SK-N-SH (cell line): ENCODE measurements at regions not wholly inside any gene's neighbourhood (a gene's known extent, or its start where the extent isn't known, plus 50 kb on each side); places are given as distances from the start of the nearest gene placed in this dataset.

Source experiments
- CTCF ChIA-PET: fragments of 300-600, 350-600 bp; formaldehyde crosslinking; extraction: SDS; loops from one replicate; lab custom pipeline; 2021; lab: Yijun Ruan, JAX
- POLR2A ChIA-PET: fragments of 350-600 bp; sonication (Branson Sonifier 250); formaldehyde crosslinking; extraction: SDS; loops from one replicate; lab custom pipeline; 2020; ENCODE audit warnings: antibody characterized with exemption, inconsistent platforms; lab: Yijun Ruan, JAX
- DNase-seq: peaks from one replicate; pipeline ENCODE4 v3.0.0; 2012
- H2AFZ ChIP-seq: fragments of 200-600 bp; sonication (generic); 2 replicates; pipeline ENCODE4 v1.8.1; 2016; ENCODE audit warnings: antibody characterized with exemption, mild to moderate bottlenecking, low read depth
- H3F3A ChIP-seq: fragments of 200-600 bp; sonication (generic); replicated peaks from 2 replicates; pipeline ENCODE3; 2016; ENCODE audit warnings: antibody characterized with exemption, mild to moderate bottlenecking; ENCODE audit not compliant: insufficient read depth
- H3K27ac ChIP-seq, 2 experiments: fragments of 200-500 bp in 1 of 2; fragments of 200-600 bp in 1 of 2; sonication (Bioruptor generic) in 1 of 2; sonication (generic), shearing (Covaris generic) in 1 of 2; 2 replicates each; pipeline versions ENCODE4 v1.5.1 to v1.6.1; 2014 to 2016; ENCODE audit warnings: low read depth in 2 of 2, inconsistent platforms in 1 of 2, low read length in 1 of 2, mild to moderate bottlenecking in 1 of 2, mixed read lengths in 1 of 2
- H3K27me3 ChIP-seq: fragments of 200-600 bp; sonication (generic), shearing (Covaris generic); 2 replicates; pipeline ENCODE4 v1.6.1; 2016; ENCODE audit warnings: mixed run types; ENCODE audit not compliant: insufficient read depth
- H3K36me3 ChIP-seq, 2 experiments: fragments of 200-500 bp in 1 of 2; fragments of 200-600 bp in 1 of 2; sonication (Bioruptor generic) in 1 of 2; sonication (generic) in 1 of 2; replicated peaks in 1 of 2; 2 replicates each; pipeline versions ENCODE3 to v1.5.1; 2014 to 2016; ENCODE audit warnings: low read length in 1 of 2, mild to moderate bottlenecking in 1 of 2; ENCODE audit not compliant: insufficient read depth in 2 of 2, control insufficient read depth in 1 of 2
- H3K4me1 ChIP-seq, 2 experiments: fragments of 200-500 bp in 1 of 2; fragments of 200-600 bp in 1 of 2; sonication (Bioruptor generic) in 1 of 2; sonication (generic), shearing (Covaris generic) in 1 of 2; 2 replicates each; pipeline versions ENCODE4 v1.5.1 to v1.6.1; 2014 to 2016; ENCODE audit warnings: low read depth in 1 of 2, low read length in 1 of 2, mixed run types in 1 of 2; ENCODE audit not compliant: insufficient read depth in 2 of 2, control insufficient read depth in 1 of 2
- H3K4me2 ChIP-seq: fragments of 200-600 bp; sonication (generic), shearing (Covaris generic); 2 replicates; pipeline ENCODE4 v1.6.1; 2017; ENCODE audit warnings: mixed run types
- H3K4me3 ChIP-seq, 2 experiments: fragments of 200-500 bp in 1 of 2; fragments of 200-600 bp in 1 of 2; sonication (Bioruptor generic) in 1 of 2; sonication (generic), shearing (Covaris generic) in 1 of 2; 2 replicates each; pipeline versions ENCODE4 v1.5.1 to v1.8.1; 2014 to 2016; ENCODE audit warnings: low read depth in 2 of 2, inconsistent platforms in 1 of 2, low read length in 1 of 2, mild to moderate bottlenecking in 1 of 2, mixed read lengths in 1 of 2, moderate library complexity in 1 of 2
- H3K79me2 ChIP-seq: fragments of 200-600 bp; sonication (generic); 2 replicates; pipeline ENCODE4 v1.8.1; 2017; ENCODE audit warnings: mild to moderate bottlenecking; ENCODE audit not compliant: insufficient read depth
- H3K9ac ChIP-seq: fragments of 200-600 bp; sonication (generic); 2 replicates; pipeline ENCODE4 v1.6.1; 2017; ENCODE audit warnings: mixed run types
- H3K9me2 ChIP-seq: fragments of 200-600 bp; sonication (generic); 2 replicates; pipeline ENCODE4 v1.6.1; 2017; ENCODE audit warnings: mixed run types
- H3K9me3 ChIP-seq: fragments of 200-600 bp; sonication (generic); 2 replicates; pipeline ENCODE4 v1.6.1; 2017; ENCODE audit warnings: mixed run types, mild to moderate bottlenecking, moderate library complexity
- H4K20me1 ChIP-seq: fragments of 200-600 bp; sonication (generic); 2 replicates; pipeline ENCODE4 v1.6.1; 2017; ENCODE audit warnings: mild to moderate bottlenecking, mixed run types; ENCODE audit not compliant: insufficient read depth
- CHD2 ChIP-seq: fragments of 150-350 bp; IDR thresholded peaks from 2 replicates; pipeline ENCODE4 v1.6.1; 2018; ENCODE audit warnings: low read length; ENCODE audit not compliant: partially characterized antibody
- EP300 ChIP-seq, 2 experiments: IDR thresholded peaks; 2 replicates each; pipeline versions ENCODE4 v1.4.0 to v1.6.1; 2012; ENCODE audit warnings: borderline replicate concordance in 1 of 2, low read depth in 1 of 2, low read length in 1 of 2
- EZH2phosphoT487 ChIP-seq: fragments of 200-600 bp; sonication (generic); IDR thresholded peaks from 2 replicates; pipeline ENCODE4 v1.6.1; 2017; ENCODE audit warnings: low read depth, mixed run types, mild to moderate bottlenecking, antibody characterized with exemption, moderate library complexity, borderline replicate concordance
- FOSL2 ChIP-seq: IDR thresholded peaks from 2 replicates; pipeline ENCODE4 v1.4.0; 2012; ENCODE audit warnings: low read depth, mild to moderate bottlenecking, moderate library complexity, borderline replicate concordance
- FOXJ3 ChIP-seq: sonication (generic); formaldehyde crosslinking; IDR thresholded peaks from 2 replicates; pipeline ENCODE4 v1.5.1; 2020; ENCODE audit warnings: mild to moderate bottlenecking, missing genetic modification reagents
- FOXM1 ChIP-seq: IDR thresholded peaks from 2 replicates; pipeline ENCODE4 v1.4.0; 2012; ENCODE audit warnings: low read depth, mild to moderate bottlenecking
- GATA2 ChIP-seq: sonication (generic); formaldehyde crosslinking; IDR thresholded peaks from 2 replicates; pipeline ENCODE4 v1.5.0; 2020; ENCODE audit warnings: mild to moderate bottlenecking, missing genetic modification reagents
- JUND ChIP-seq: IDR thresholded peaks from 2 replicates; pipeline ENCODE4 v1.4.0; 2012
- NFIC ChIP-seq: IDR thresholded peaks from 2 replicates; pipeline ENCODE4 v1.4.0; 2012; ENCODE audit warnings: borderline replicate concordance
- POLR2AphosphoS5 ChIP-seq: IDR thresholded peaks from 2 replicates; pipeline ENCODE4 v1.6.1; 2012; ENCODE audit warnings: low read depth, low read length
- RAD21 ChIP-seq: IDR thresholded peaks from 2 replicates; pipeline ENCODE4 v1.6.1; 2012; ENCODE audit warnings: mild to moderate bottlenecking, low read length
- RCOR1 ChIP-seq: fragments of 150-350 bp; IDR thresholded peaks from 2 replicates; pipeline ENCODE4 v1.6.1; 2017; ENCODE audit warnings: antibody characterized with exemption, low read length
- SMC3 ChIP-seq: IDR thresholded peaks from 2 replicates; pipeline ENCODE4 v1.6.1; 2012; ENCODE audit warnings: low read depth, low read length, improper control_type of control experiment
- TEAD4 ChIP-seq: IDR thresholded peaks from 2 replicates; pipeline ENCODE4 v1.4.0; 2012; ENCODE audit warnings: mild to moderate bottlenecking, borderline replicate concordance; ENCODE audit not compliant: insufficient read depth
- WGBS: methylation state at CpG from one replicate; pipeline ENCODE4 v1.1.6; 2017; ENCODE audit warnings: low lambda C conversion rate; 5-methylcytosine and 5-hydroxymethylcytosine counted together
- TF ChIP-seq, protein P1 (sequence below): IDR thresholded peaks from 2 replicates; pipeline ENCODE4 v1.4.0; 2012; ENCODE audit warnings: low read depth
- TF ChIP-seq, protein P2 (sequence below): IDR thresholded peaks from 2 replicates; pipeline ENCODE4; 2012
- TF ChIP-seq, protein P3 (sequence below): IDR thresholded peaks from 2 replicates; pipeline ENCODE4 v1.6.1; 2012; ENCODE audit warnings: mild to moderate bottlenecking, low read depth, low read length, moderate library complexity
- TF ChIP-seq, protein P4 (sequence below): IDR thresholded peaks from 2 replicates; pipeline ENCODE4 v1.4.0; 2012; ENCODE audit warnings: low read depth, borderline replicate concordance
- TF ChIP-seq, protein P5 (sequence below): fragments of 200-600 bp; sonication (generic); IDR thresholded peaks from 2 replicates; pipeline ENCODE4 v1.6.1; 2017; ENCODE audit warnings: antibody characterized with exemption, mild to moderate bottlenecking, moderate library complexity
- TF ChIP-seq, protein P6 (sequence below): fragments of 150-350 bp; IDR thresholded peaks from 2 replicates; pipeline ENCODE4 v1.6.1; 2017; ENCODE audit warnings: antibody characterized with exemption, low read length, low read depth, borderline replicate concordance

DNA sequence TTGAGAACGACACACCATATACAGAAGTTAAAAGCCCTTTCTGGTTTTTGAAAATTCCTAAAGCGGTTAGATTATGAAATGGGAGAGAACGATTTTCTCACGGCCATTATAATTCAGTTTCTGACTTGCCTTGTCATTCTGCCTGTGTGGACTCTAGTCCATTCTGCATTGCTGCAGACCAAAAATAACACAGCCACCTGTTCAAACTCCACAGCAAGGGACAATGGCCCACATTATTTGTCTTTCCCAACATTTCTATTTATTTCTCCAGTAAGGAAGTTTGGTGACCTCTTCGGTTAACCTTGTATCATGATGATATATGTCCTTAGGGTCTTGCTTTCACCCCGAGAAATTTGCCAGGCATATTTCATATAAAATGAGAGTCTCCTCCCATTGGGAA is 497.7 kb downstream of the BRINP1 start:
- Histone ChIP-seq H3F3A (no peaks in the 10 kb centered on the region), H3K27me3 (no peaks in the 10 kb centered on the region), H2AFZ (no peak overlapping the region), H3K9me2 (no peaks in the 10 kb centered on the region), H3K79me2 (no peaks in the 10 kb centered on the region), H3K4me3 (no peak overlapping the region), H3K4me2 (no peak overlapping the region), H3K9ac (no peak overlapping the region), H4K20me1 (no peaks in the 10 kb centered on the region), H3K9me3 (no peaks in the 10 kb centered on the region), H3K36me3 (no peaks in the 10 kb centered on the region), H3K27ac (no peak overlapping the region), H3K4me1 (no peaks in the 10 kb centered on the region)
- 50% methylated on average over 6 of the region's 6 CpGs for WGBS
- TF ChIP-seq EP300 (IDR thresholded peaks at IDR 0.05; ENCODE audit: borderline replicate concordance in 1 of 2, low read depth in 1 of 2, low read length in 1 of 2), result no peak
- no peak for TF ChIP-seq FOXM1
- no peak for TF ChIP-seq EZH2phosphoT487
- TF ChIP-seq, protein P1, sequence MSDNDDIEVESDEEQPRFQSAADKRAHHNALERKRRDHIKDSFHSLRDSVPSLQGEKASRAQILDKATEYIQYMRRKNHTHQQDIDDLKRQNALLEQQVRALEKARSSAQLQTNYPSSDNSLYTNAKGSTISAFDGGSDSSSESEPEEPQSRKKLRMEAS, result no peak
- no peak for TF ChIP-seq NFIC
- no peak for TF ChIP-seq FOXJ3 (CRISPR knock-in tag)
- no peak for TF ChIP-seq RAD21
- CTCF ChIA-PET, result no interaction called here
- DNase-seq, result no peak
- POLR2A ChIA-PET, result no interaction called here

DNA sequence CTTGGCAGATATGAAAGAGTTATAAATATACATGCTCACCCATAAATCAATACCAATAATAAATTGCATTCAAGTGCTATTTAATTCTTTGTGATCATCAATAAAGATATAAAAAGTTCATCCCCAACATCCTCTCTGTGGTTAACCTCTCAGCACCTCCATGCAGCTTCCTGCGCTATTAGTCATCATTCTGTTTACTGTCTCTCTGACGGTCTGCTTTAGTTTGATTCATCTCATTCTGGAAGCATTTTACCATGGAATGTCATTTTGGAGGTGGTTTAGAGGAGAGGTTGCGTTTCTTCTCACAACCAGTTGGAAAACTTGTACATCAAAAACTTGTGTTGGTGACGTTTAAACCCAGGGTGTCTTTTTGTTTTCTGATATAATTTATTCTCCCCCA is 486.6 kb downstream of the BRINP1 start:
- no peak overlapping the region for H2AFZ ChIP-seq
- DNase-seq, result no peak
- H3K4me1 ChIP-seq, result no peaks in the 10 kb centered on the region
- no peaks in the 10 kb centered on the region for H3F3A ChIP-seq
- CTCF ChIA-PET, result no interaction called here
- H3K9me3 ChIP-seq, result no peaks in the 10 kb centered on the region; the same call in 1 of the 2 replicates
- TF ChIP-seq GATA2 (no peak), FOXM1 (no peak), RAD21 (no peak), FOSL2 (no peak), JUND (no peak), TEAD4 (no peak), EP300 (IDR thresholded peaks at IDR 0.05; ENCODE audit: borderline replicate concordance in 1 of 2, low read depth in 1 of 2, low read length in 1 of 2) (no peak), RCOR1 (no peak), CHD2 (no peak), SMC3 (no peak), POLR2AphosphoS5 (no peak), NFIC (no peak)
- TF ChIP-seq, protein P2, sequence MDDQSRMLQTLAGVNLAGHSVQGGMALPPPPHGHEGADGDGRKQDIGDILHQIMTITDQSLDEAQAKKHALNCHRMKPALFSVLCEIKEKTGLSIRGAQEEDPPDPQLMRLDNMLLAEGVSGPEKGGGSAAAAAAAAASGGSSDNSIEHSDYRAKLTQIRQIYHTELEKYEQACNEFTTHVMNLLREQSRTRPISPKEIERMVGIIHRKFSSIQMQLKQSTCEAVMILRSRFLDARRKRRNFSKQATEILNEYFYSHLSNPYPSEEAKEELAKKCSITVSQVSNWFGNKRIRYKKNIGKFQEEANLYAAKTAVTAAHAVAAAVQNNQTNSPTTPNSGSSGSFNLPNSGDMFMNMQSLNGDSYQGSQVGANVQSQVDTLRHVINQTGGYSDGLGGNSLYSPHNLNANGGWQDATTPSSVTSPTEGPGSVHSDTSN, result no peak
- TF ChIP-seq, protein P3, sequence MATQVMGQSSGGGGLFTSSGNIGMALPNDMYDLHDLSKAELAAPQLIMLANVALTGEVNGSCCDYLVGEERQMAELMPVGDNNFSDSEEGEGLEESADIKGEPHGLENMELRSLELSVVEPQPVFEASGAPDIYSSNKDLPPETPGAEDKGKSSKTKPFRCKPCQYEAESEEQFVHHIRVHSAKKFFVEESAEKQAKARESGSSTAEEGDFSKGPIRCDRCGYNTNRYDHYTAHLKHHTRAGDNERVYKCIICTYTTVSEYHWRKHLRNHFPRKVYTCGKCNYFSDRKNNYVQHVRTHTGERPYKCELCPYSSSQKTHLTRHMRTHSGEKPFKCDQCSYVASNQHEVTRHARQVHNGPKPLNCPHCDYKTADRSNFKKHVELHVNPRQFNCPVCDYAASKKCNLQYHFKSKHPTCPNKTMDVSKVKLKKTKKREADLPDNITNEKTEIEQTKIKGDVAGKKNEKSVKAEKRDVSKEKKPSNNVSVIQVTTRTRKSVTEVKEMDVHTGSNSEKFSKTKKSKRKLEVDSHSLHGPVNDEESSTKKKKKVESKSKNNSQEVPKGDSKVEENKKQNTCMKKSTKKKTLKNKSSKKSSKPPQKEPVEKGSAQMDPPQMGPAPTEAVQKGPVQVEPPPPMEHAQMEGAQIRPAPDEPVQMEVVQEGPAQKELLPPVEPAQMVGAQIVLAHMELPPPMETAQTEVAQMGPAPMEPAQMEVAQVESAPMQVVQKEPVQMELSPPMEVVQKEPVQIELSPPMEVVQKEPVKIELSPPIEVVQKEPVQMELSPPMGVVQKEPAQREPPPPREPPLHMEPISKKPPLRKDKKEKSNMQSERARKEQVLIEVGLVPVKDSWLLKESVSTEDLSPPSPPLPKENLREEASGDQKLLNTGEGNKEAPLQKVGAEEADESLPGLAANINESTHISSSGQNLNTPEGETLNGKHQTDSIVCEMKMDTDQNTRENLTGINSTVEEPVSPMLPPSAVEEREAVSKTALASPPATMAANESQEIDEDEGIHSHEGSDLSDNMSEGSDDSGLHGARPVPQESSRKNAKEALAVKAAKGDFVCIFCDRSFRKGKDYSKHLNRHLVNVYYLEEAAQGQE, result no peak
- TF ChIP-seq, protein P4, sequence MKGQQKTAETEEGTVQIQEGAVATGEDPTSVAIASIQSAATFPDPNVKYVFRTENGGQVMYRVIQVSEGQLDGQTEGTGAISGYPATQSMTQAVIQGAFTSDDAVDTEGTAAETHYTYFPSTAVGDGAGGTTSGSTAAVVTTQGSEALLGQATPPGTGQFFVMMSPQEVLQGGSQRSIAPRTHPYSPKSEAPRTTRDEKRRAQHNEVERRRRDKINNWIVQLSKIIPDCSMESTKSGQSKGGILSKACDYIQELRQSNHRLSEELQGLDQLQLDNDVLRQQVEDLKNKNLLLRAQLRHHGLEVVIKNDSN, result no peak
- TF ChIP-seq, protein P5, sequence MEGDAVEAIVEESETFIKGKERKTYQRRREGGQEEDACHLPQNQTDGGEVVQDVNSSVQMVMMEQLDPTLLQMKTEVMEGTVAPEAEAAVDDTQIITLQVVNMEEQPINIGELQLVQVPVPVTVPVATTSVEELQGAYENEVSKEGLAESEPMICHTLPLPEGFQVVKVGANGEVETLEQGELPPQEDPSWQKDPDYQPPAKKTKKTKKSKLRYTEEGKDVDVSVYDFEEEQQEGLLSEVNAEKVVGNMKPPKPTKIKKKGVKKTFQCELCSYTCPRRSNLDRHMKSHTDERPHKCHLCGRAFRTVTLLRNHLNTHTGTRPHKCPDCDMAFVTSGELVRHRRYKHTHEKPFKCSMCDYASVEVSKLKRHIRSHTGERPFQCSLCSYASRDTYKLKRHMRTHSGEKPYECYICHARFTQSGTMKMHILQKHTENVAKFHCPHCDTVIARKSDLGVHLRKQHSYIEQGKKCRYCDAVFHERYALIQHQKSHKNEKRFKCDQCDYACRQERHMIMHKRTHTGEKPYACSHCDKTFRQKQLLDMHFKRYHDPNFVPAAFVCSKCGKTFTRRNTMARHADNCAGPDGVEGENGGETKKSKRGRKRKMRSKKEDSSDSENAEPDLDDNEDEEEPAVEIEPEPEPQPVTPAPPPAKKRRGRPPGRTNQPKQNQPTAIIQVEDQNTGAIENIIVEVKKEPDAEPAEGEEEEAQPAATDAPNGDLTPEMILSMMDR, result no peak
- TF ChIP-seq, protein P6, sequence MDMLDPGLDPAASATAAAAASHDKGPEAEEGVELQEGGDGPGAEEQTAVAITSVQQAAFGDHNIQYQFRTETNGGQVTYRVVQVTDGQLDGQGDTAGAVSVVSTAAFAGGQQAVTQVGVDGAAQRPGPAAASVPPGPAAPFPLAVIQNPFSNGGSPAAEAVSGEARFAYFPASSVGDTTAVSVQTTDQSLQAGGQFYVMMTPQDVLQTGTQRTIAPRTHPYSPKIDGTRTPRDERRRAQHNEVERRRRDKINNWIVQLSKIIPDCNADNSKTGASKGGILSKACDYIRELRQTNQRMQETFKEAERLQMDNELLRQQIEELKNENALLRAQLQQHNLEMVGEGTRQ, result no peak
- H3K36me3 ChIP-seq, result no peaks in the 10 kb centered on the region
- H3K27ac ChIP-seq, result no peak overlapping the region
- POLR2A ChIA-PET, result no interaction called here
- H3K4me3 ChIP-seq, result no peak overlapping the region
- no peaks in the 10 kb centered on the region for H3K27me3 ChIP-seq
- H3K4me2 ChIP-seq, result no peak overlapping the region
- no peak overlapping the region for H3K9ac ChIP-seq
- no peaks in the 10 kb centered on the region for H3K9me2 ChIP-seq
- H4K20me1 ChIP-seq, result no peaks in the 10 kb centered on the region
- 33% methylated on average over 4 of the region's 4 CpGs for WGBS
- H3K79me2 ChIP-seq, result no peaks in the 10 kb centered on the region
